KOPT-K1 (cell line): ENCODE measurements at regions not wholly inside any gene's neighbourhood (a gene's known extent, or its start where the extent isn't known, plus 50 kb on each side); places are given as distances from the start of the nearest gene placed in this dataset.

Experiments
- H3K27ac ChIP-seq: fragments of 200-600 bp; sonication (generic); 2 replicates; pipeline ENCODE4 v1.5.1; 2016; ENCODE audit warnings: antibody characterized with exemption, mild to moderate bottlenecking, low read depth, low read length; ENCODE audit not compliant: poor library complexity, severe bottlenecking
- H3K36me3 ChIP-seq: fragments of 200-600 bp; sonication (generic); 2 replicates; pipeline ENCODE4 v1.5.1; 2017; ENCODE audit warnings: antibody characterized with exemption, mild to moderate bottlenecking, low read length, moderate library complexity; ENCODE audit not compliant: insufficient read depth
- H3K9me3 ChIP-seq: fragments of 200-600 bp; sonication (generic); 2 replicates; pipeline ENCODE4 v1.5.1; 2017; ENCODE audit warnings: antibody characterized with exemption, low read length, mild to moderate bottlenecking; ENCODE audit not compliant: insufficient read depth, poor library complexity, severe bottlenecking

- no peaks in the 10 kb centered on the region for H3K9me3 ChIP-seq
- no peak overlapping the region for H3K27ac ChIP-seq
- no peaks in the 10 kb centered on the region for H3K36me3 ChIP-seq
Observed at GRCh38 chr6:23455754-23456153, 670.3 kb upstream of the NRSN1 start.

- no peaks in the 10 kb centered on the region for H3K36me3 ChIP-seq
- H3K27ac ChIP-seq, result no peak overlapping the region
- no peaks in the 10 kb centered on the region for H3K9me3 ChIP-seq
Observed at GRCh38 chr6:23456396-23456795, 669.6 kb upstream of the NRSN1 start.

DNA sequence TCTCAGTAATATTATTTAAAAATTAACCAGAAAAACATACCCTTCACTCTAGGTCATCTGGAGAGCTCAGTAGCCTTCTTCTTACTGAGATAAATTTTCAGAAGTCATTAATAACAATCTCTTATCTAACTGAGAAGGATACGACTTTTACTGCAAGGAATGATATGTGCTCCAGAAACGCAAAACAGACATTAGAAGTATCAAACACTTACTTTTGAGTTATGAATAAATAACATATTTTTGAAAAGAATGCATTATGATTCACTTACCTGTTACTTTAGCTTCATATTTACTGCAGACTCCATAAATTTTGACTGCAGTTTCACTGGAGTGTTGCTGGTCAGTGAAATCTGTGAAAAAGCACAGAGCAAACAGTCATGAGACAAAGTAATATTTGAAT is 668.7 kb upstream of the NRSN1 start:
- no peaks in the 10 kb centered on the region for H3K36me3 ChIP-seq
- H3K27ac ChIP-seq, result no peak overlapping the region

DNA sequence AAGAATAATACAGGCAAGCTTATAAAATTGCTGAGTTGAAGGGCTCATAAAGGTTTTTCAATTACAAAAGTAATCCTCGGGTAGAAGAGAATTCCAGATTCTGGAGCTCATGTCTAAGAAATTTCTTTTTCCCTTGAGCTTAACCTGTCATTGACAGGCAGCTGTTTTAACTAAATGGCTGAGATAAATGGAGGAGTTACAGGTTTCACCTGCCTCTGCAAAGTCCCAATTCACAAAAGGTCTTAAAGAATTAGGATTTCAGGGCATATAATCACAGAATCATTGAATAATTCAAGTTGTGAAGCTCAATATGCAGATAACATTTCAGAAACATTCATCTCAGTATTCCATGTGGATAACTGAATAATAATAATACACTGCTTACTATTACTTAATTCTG is 660.1 kb upstream of the NRSN1 start:
- Histone ChIP-seq H3K27ac (no peak overlapping the region), H3K9me3 (no peaks in the 10 kb centered on the region)

More for the DNA sequence above, 668.7 kb upstream of the NRSN1 start:
- no peaks in the 10 kb centered on the region for H3K9me3 ChIP-seq

GRCh38 chr6:23477586-23477985 is 648.4 kb upstream of the NRSN1 start:
- Histone ChIP-seq H3K9me3 (no peaks in the 10 kb centered on the region), H3K27ac (no peak overlapping the region), H3K36me3 (no peaks in the 10 kb centered on the region)

More for the DNA sequence above, 660.1 kb upstream of the NRSN1 start:
- no peaks in the 10 kb centered on the region for H3K36me3 ChIP-seq

- H3K36me3 ChIP-seq, result no peaks in the 10 kb centered on the region
- H3K27ac ChIP-seq, result no peak overlapping the region
- no peaks in the 10 kb centered on the region for H3K9me3 ChIP-seq
Observed at GRCh38 chr6:23478312-23478711, 647.7 kb upstream of the NRSN1 start.

DNA sequence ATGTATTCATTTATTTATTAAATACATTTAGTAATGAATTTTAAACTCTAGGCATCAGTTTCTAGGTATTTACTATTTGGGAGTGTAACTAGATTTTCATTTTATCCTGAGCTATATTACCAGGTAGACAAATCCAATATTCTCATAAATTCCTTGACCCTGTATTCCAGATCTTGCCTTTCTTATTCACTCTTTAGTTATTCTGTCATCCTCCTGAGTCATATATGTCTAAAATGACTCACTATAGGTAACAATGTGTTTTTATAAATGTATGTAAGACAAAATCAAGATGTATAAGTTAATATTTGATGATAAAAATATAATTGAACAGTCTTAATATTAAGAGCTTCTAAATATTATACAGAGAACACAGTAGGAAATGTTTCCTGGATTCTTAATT is 642.1 kb upstream of the NRSN1 start:
- Histone ChIP-seq H3K9me3 (no peaks in the 10 kb centered on the region), H3K27ac (no peak overlapping the region), H3K36me3 (no peaks in the 10 kb centered on the region)

DNA sequence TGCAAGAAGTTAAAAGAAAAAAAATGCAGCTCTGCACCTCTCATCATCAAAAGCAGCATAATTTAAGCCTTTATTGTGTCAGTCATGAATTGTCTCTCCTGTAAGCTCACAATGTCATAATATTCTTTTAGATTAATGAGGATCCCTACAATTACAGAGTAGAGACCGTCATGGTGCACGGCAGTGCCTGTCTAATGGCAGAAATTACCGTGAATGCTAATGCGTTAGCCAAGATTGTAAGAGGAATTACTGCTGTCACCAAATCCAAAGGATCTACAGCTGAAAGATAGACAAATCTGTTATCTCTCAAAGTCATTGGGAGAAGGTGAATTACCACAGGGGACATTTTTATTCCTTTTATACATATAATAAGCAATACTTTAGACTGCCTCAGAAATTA is 631.6 kb upstream of the NRSN1 start:
- Histone ChIP-seq H3K27ac (no peak overlapping the region), H3K9me3 (no peaks in the 10 kb centered on the region), H3K36me3 (no peaks in the 10 kb centered on the region)

DNA sequence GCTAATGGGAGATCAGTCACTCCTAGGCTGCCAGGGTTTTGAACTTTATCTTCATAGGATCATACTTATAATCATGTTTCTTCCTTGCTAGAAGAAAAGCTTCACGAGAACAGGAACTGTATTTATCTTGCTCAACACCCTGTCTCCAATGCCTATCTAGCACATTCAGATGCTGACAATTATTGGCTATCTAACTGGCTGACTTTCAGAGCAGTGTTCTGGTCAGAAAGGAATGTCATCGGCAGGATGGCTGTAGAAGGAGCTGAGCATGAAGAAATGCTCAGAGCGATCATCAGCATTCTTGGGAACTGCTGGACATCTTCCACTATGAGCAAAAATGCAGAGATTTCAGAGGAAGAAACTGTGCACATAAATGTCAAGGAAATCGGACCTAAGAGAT is 628.0 kb upstream of the NRSN1 start:
- Histone ChIP-seq H3K9me3 (no peaks in the 10 kb centered on the region), H3K27ac (no peak overlapping the region), H3K36me3 (no peaks in the 10 kb centered on the region)

DNA sequence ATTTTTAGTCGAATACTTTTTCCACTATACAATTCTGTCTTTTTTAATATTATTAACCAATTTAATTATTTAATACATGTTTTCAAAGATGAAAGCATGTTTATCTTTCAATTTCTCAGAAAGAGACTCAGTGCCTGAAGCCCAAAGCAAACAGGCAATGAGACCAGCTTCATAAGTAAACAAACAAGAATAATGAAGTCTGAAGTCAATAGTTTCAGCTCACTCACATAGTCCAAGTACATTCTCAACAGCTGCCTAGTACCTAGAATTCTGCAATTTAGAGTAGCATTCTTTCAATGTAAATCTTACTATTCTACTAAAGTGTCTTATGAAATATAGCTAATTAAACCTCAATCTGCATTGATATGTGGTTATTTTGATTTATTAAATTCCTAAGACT is 626.5 kb upstream of the NRSN1 start:
- Histone ChIP-seq H3K9me3 (no peaks in the 10 kb centered on the region), H3K27ac (no peak overlapping the region), H3K36me3 (no peaks in the 10 kb centered on the region)

GRCh38 chr6:23503173-23503572 is 622.8 kb upstream of the NRSN1 start:
- Histone ChIP-seq H3K36me3 (no peaks in the 10 kb centered on the region), H3K9me3 (no peaks in the 10 kb centered on the region), H3K27ac (no peak overlapping the region)

DNA sequence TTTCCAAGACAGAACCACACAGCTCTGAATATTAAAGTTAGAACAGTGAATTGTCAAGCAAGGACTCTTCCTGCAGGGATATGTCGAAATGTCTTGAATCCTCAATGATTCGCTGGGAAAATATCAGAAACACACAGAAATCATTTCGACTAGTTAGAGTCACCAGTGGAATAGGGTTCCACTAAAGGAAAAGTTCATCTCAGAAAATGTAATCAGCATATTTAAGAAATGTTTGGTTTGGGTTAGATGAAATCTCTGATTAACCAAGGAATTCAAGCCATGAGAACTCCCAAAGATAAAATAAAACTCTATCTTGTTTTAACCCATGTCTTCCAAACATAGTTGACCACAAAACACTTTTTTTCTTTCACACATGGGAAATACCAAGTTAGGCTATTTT is 621.0 kb upstream of the NRSN1 start:
- Histone ChIP-seq H3K36me3 (no peaks in the 10 kb centered on the region), H3K9me3 (no peaks in the 10 kb centered on the region), H3K27ac (no peak overlapping the region)

- H3K36me3 ChIP-seq, result no peaks in the 10 kb centered on the region
- H3K27ac ChIP-seq, result no peak overlapping the region
- no peaks in the 10 kb centered on the region for H3K9me3 ChIP-seq
Observed at GRCh38 chr6:23510778-23511510, 615.1 kb upstream of the NRSN1 start.

DNA sequence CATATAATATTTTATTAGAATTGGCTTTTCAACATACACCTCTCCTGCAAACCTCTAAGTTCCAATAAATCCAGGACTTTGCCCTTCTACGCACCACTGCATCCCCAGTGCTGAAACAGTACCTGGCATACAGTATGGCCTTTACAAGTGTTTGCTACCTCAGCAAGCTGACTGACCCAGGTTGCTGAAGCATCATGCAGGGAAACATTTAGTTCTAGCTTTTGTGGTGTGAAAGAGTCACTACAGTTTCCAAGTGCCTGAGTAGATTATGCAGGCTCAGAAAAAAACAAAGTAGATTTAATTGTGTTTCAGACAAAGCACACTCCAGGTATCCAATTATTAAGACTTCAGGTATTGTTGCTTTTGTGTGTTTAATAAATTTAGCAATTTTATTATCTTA is 614.2 kb upstream of the NRSN1 start:
- no peaks in the 10 kb centered on the region for H3K36me3 ChIP-seq
- H3K9me3 ChIP-seq, result no peaks in the 10 kb centered on the region
- no peak overlapping the region for H3K27ac ChIP-seq

GRCh38 chr6:23518294-23518693 is 607.7 kb upstream of the NRSN1 start:
- H3K27ac ChIP-seq, result no peak overlapping the region
- H3K9me3 ChIP-seq, result no peaks in the 10 kb centered on the region
- no peaks in the 10 kb centered on the region for H3K36me3 ChIP-seq

DNA sequence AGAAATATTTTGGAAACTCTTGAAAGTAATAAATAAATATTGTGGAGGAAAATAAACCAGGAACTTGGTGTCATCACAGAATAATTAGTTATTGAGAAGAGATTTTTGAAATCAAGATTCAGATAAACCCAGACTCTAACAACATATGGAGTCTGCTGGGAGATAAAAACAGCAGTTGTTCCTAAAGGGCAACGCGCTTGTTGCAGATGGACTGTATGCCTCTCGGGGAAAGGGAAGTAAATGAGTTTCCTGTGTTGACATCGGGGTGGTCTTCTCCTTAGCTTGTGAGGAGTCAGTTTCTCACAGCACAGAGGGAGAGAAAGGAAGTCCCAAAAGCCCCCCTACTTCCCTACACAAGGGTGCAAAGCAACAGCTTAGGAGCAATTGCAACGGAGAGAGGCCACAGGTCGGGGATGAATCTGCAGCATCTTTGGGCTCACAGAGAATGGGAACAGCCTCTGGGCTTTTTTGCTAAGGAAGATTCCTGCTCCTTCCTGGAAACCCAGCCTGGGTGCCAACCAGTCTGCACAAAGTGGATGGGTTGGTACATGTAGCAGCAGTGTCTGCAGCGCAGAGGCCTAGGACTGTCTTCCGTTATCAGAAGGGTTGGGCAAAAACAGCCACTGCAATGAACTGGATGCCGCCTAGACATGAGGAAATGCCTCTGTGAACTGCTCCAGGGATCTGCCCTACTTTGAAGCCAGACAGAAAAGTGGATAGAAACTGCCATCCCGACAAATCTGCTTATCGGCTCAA is 603.0 kb upstream of the NRSN1 start:
- Histone ChIP-seq H3K9me3 (no peaks in the 10 kb centered on the region), H3K27ac (no peak overlapping the region), H3K36me3 (no peaks in the 10 kb centered on the region)
